GM19099 (cell line): ENCODE measurements at regions not wholly inside any gene's neighbourhood (a gene's known extent, or its start where the extent isn't known, plus 50 kb on each side); places are given as distances from the start of the nearest gene placed in this dataset.

ENCODE experiments used
- POLR2A ChIP-seq: IDR thresholded peaks from 3 replicates; pipeline ENCODE4 v1.6.1; 2011; ENCODE audit warnings: low read depth; ENCODE audit not compliant: insufficient read length; ENCODE audit errors: extremely low read depth

DNA sequence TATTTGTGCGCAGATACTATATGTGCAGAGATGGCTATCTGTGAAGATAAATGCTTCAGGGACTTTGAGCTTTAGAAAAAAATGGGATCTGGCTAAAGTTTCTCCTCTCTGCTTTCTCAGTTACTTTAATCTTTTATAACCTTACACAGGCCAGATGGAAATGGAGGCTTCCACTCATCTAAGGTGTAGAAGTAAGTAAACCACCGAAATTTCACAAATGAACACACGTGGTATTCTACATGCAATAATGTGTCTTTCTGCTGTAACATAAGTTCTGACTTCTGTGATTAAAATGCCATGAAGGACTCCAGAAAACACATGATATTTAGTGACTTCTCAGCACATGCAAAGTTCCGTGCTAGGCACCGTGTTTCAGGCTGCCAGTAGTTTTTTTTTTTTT, 99.1 kb upstream of the FOXN3 start:
- TF ChIP-seq POLR2A: no peak

DNA sequence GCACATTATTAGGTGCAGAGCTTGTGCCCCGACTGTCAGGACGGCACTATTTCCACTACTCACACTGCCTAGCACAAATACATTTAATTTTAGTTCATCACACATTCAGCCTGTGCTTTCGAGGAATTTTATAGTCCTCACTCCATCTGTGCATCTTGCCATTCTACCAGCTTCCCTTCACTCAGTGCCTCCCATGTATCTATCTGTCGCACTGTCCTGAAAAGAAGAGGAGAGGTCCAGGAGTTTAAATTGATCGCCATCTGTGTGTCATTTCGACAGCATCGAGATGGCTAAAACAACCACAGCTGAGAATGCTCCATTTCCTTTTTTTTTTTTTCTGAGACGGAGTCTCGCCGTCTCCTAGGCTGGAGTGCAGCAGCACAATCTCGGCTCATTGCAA, 97.6 kb upstream of the FOXN3 start:
- TF ChIP-seq POLR2A: no peak

DNA sequence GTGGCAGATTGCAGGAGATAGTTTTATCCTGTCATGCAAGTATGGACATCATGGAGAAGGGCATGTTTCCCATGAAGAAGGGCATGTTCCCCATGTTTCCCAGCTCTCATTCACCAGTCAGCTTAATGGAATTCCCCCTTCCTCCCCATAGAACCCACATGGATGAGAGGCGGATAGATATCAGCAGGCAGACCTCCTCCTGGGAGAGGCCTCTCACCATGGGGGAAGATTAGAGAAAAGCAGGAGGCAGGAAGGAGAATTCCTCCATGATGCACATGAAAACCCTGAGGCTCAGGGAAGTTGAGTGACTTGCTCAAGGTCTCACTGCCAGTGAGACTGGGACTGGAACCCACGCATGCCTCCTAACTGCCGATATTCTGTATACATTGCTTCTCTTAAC, 92.9 kb upstream of the FOXN3 start:
- TF ChIP-seq POLR2A: no peak

DNA sequence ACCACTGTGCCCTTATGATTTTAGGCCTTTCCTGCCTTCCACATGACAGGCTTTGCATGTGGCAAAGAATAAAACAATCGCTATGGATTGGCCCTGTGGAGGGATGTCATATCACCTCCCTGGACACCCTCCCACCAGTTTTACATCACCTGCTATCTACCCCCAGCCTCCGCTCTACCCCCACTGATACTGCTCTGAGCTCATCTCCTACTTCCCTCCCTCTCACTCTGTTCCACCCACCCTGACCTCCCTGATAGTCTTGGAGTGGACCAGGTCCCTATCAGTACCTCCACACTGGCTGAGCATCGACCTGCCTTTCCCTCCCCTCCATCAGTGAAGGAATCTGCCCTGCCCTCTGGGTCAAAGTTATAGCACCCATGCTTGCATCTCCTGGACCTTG, 91.8 kb upstream of the FOXN3 start:
- TF ChIP-seq POLR2A: no peak

DNA sequence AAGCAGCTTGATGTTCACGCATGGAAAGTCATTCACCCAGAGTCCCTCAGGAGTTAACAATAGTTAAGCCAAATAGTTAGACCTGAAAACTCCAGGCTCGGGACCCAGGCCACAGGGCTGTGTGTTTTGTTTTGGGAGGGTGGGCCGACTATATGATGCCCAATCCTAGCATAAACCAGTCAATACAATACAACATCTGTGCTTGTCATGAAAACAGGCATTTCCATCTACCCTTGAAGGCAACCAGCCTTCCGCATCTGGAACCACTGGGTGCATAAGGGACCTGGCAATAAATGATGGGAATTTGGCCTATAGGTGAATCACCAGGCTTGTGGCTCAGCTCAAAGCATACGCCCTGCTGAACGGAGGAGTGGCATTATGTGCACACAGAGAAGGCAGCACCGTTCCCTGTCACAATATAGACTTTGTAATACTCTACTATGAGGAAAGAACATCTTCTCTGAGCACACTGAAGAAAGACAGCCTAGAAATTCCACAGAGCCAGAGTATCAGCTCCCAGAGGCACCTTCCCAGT, 91.0 kb upstream of the FOXN3 start:
- TF ChIP-seq POLR2A: no peak

DNA sequence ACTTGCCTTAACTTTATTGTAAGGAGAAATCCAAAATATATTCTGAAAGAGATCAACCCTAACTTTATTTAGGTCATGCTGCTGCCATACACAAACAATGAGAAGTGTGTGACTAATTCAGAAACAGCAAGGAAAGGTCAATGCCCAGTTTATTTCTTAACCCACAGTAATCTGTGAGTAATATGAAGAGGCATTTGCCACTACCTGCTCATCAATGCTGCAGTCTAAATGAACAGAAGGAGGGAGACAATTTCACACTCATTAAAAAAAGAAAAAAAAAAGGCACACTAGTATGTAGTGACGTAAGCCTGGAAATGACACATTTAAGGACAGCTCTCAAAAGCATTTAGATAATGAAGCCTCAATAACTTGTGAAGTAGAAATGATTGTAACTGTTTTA, 90.5 kb upstream of the FOXN3 start:
- no peak for TF ChIP-seq POLR2A

DNA sequence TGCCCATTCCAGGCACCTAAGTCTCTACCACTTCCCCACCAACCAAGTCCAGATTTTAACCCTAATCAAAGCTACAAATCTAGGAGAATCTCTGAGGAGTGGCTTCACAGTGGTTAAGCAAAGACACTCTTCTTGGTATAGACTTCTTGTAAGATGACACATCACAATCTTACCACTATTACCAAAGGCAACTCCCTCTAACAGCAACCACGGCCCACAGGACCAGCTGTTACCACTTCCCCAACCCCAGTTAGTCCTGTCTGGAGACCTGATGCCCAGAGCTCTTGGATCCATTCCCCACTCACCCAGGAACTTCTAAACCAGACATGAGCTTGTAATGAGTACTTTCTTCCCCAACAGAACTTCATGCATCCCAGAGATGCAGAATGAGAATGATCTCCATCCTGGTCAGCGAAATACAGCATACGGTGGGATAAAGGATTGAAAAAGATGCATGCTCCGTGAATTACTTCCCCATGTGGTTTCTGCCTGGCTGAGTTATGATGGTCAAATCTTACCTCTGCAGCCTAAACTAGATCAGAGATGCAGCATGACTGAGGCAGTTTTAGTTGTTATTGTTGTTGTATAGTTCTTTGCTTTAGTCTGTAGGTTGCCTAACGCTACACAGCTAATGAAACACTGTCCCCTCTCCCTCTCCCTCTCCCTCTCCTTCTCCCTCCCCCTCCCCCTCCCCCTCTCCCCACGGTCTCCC, 87.7 kb upstream of the FOXN3 start:
- no peak for TF ChIP-seq POLR2A

DNA sequence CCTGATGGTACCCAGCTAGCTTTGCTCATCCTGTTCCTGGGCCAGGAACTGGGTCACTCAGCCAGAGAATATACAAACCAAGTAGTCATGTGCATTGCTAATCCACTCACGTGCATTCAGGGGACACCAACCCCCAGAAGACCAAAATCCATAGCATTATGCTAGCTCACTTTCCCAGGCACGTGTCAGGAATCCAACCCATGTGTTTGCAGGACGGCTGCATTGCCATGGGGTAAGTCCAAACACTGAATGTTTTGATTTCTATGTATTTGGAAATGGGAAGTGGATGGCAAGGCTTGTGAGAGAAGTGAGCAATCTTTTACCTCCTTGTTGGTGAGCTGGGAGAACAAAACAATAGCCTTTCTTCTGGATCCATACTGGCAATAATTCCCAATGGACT, 87.1 kb upstream of the FOXN3 start:
- TF ChIP-seq POLR2A: no peak

DNA sequence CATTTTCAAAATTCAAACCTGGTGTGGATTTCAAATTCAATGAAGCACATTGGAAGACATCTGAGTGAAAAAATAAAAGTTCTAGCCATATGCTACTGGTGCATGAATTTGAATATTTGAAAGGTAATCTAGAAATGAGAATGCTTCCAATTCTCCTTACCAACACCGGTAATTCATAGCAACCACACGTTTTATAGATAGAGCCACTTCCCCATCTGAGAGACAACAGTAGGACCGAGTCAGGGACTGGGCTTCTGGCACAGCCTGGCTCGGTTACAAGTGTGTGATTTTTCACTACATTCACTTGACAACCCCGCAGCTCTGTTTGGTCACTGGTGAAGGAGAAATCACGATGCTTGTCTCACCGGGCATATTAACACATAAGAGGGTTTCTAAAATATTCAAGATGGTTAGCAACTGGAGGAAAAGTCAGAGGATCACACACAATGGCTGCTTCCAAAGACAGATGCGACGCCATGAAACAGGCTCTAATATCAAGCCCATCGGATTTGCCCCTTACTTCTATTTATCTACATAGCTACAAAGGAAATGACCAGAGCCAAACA, 86.5 kb upstream of the FOXN3 start:
- TF ChIP-seq POLR2A: no peak

DNA sequence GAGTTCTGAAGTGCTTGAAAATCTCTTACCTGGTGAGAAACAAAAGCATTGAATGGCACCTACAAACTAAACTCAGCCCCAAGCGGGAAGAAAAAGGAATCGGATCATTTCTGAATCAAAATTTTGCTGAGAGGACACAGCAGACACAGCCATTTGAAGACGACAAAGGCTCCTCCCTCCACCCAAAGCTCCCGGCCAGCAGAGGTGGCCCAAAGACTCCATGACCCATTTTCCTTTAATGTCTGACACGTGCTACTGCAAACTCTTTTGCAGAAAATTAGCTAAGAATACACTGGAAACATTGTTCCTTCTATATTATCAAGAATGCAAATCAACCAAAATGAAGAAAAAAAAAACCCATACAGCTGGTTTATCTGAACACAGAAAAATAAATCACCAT, 85.9 kb upstream of the FOXN3 start:
- TF ChIP-seq POLR2A: no peak

DNA sequence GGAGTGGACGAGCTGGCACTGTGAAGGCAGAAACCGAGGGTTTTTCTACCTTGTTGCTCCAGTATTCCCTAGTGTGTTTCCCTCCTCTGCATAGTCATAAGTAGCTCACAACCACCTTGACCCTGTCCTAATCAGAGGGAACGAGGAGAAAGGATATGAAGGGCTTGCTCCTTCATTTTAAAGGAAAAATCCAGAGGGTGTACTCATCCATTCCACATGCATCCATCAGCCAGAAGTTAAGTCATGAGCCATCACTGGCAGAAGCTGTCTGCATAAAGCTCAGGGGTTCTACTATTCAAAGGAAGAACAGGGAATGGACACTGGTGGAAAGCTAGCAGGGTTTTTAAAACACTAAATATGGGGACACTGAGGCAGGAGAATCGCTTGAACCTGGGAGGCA, 84.3 kb upstream of the FOXN3 start:
- TF ChIP-seq POLR2A: no peak

DNA sequence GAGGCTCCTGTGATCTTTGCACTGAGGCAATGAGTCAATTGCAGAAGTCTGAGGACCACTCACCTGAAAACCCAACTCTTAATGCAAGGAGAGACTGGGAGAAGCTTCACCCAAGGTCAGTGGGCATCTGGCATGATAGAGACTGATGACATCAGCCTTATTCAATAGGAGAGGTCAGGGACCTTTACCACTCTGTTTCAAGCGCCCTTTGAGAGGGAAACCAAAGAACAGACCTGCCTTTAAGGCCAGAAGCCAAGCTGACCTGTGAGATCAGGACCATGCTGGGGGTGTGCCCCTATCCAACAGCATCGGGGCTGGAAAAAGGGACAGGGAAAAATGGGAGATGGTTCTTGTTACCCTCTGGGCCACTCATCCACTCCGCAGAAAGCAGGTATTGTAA, 83.3 kb upstream of the FOXN3 start:
- TF ChIP-seq POLR2A: no peak

DNA sequence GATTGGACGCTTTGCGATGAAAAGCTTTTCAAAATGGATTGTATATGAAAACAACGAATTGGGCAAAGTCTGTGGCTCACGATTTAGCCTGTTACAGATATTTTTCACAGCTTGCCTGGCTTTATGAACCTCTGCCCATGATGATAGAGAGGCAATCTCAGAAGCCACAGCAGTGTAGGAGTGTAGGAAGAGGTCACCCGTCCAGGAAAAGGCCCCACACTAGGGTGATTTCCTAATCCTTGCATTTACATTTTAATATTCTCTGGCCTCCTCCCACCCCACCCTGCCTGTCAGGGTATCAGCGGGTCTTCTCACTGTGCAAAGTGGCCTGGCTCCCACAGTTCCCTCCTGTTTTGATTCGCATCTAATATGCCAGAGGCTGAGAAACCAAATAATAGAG, 81.8 kb upstream of the FOXN3 start:
- no peak for TF ChIP-seq POLR2A

DNA sequence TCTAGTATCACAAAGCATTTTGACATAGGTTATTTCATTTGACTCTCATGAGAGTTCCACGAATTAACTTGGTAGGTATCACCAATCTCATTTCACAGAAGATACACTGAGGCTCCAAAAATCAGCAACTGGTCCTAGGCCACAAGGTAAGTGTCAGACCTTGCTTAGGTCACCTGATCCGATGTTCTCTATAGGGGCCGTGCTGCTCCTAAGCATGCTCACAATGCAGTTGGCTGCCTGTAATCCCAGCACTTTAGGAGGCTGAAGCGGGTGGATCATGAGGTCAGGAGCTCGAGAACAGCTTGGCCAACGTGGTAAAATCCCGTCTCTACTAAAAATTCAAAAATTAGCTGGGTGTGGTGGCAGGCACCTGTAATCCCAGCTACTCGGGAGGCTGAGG, 78.7 kb upstream of the FOXN3 start:
- no peak for TF ChIP-seq POLR2A

DNA sequence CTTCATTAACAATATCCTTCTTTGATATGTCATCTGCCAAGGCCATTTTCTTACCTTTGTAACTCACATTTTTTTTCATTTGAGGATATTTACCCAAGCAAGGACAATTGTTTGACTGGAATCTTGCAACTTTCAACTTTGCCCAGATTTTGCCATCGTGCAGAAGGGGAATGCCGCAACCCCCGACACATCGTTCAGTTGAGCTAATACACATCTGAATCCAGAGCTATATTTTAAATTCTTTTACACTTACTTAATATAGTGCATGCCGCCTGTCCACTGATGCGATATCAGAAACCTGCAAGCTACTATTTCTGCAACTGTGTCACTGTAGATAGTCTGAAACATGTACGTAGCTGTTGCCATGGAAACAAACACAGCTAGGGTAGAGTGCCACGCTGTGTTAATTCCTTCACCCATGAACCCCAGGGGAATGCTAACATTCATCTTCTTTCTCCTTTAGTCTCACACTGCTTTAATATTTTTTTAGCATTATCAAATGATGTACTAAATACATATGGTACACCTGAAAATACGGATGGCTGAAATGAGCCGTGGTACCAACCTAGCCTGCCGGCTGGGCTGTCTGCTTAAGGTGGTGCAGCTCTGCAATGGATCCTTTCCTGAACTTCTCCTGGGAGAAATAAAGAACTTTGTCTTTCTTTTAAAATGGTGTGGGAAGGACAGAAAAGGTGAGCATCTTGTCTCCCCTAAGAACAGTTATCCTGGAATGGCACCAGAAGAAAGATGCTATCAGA, 77.0 kb upstream of the FOXN3 start:
- no peak for TF ChIP-seq POLR2A

DNA sequence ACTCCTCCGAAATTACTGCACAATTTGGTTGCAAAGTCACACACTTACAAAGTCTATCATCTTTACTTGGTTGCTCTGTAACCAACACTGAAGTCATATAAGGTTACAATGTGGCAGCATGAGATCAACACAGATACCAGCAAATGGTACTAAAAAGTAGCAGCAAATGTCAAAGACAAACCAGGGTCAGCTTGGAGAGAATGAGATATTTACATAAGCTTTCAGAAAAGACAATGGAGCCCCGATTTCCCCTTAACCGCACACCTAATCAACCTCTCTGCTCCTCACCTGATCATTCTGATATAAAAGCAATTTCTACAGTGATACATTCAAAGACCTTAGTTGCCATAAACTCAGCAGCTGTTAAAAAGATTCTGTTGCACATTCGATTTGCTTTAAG, 76.4 kb upstream of the FOXN3 start:
- no peak for TF ChIP-seq POLR2A
